Right atrium auricular region (tissue), 2 donors: ENCODE measurements at regions not wholly inside any gene's neighbourhood (a gene's known extent, or its start where the extent isn't known, plus 50 kb on each side); places are given as distances from the start of the nearest gene placed in this dataset.

ENCODE experiments used
- DNase-seq: peaks from one replicate; pipeline ENCODE4 v3.0.0-alpha.2; 2019; ENCODE audit warnings: low spot score
- H3K27ac ChIP-seq, 2 donors: fragments of 200-600 bp; sonication (generic); 1 replicate in 1 of 2; 2 replicates in 1 of 2; pipeline ENCODE4 v1.5.1; 2016 to 2019
- H3K27me3 ChIP-seq, 2 donors: fragments of 200-600 bp; sonication (generic); one replicate each; pipeline versions ENCODE4 v1.5.1 to v1.6.0; 2017 to 2019
- H3K36me3 ChIP-seq: fragments of 200-600 bp; sonication (generic); one replicate; pipeline ENCODE4 v1.5.1; 2016
- H3K4me1 ChIP-seq, 2 donors: fragments of 200-600 bp; sonication (generic); one replicate each; pipeline versions ENCODE4 v1.5.1 to v1.6.0; 2017 to 2019
- H3K4me3 ChIP-seq, 2 donors: fragments of 200-600 bp; sonication (generic); 1 replicate in 1 of 2; 2 replicates in 1 of 2; pipeline ENCODE4 v1.5.1; 2017 to 2019; ENCODE audit warnings: mild to moderate bottlenecking in 1 of 2, moderate library complexity in 1 of 2
- H3K9me3 ChIP-seq, 2 donors: fragments of 200-600 bp; sonication (generic); one replicate each; pipeline ENCODE4 v1.5.1; 2019
- TF ChIP-seq, protein P1 (sequence below), 2 donors: fragments of 200-600 bp; sonication (generic); IDR thresholded peaks; one replicate each; pipeline ENCODE4 v1.5.1; 2019; ENCODE audit warnings: antibody characterized with exemption in 2 of 2

- no peak for DNase-seq
- Histone ChIP-seq H3K4me3 (no peak overlapping the region), H3K9me3 (no peaks in the 10 kb centered on the region), H3K27me3 (no peaks in the 10 kb centered on the region), H3K4me1 (no peaks in the 10 kb centered on the region), H3K27ac (no peak overlapping the region), H3K36me3 (no peaks in the 10 kb centered on the region)
- TF ChIP-seq, protein P1, sequence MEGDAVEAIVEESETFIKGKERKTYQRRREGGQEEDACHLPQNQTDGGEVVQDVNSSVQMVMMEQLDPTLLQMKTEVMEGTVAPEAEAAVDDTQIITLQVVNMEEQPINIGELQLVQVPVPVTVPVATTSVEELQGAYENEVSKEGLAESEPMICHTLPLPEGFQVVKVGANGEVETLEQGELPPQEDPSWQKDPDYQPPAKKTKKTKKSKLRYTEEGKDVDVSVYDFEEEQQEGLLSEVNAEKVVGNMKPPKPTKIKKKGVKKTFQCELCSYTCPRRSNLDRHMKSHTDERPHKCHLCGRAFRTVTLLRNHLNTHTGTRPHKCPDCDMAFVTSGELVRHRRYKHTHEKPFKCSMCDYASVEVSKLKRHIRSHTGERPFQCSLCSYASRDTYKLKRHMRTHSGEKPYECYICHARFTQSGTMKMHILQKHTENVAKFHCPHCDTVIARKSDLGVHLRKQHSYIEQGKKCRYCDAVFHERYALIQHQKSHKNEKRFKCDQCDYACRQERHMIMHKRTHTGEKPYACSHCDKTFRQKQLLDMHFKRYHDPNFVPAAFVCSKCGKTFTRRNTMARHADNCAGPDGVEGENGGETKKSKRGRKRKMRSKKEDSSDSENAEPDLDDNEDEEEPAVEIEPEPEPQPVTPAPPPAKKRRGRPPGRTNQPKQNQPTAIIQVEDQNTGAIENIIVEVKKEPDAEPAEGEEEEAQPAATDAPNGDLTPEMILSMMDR (IDR thresholded peaks at IDR 0.05): peak in 1 of 2 donors; percentile 52
Measured at GRCh38 chr5:60287174-60287771, 393.7 kb upstream of the PDE4D start.

- no peak for DNase-seq
- no peaks in the 10 kb centered on the region for H3K36me3 ChIP-seq
- H3K27me3 ChIP-seq: no peaks in the 10 kb centered on the region
- no peak overlapping the region for H3K27ac ChIP-seq
- TF ChIP-seq, protein P1 (IDR thresholded peaks at IDR 0.05): no peak
- no peak overlapping the region for H3K4me3 ChIP-seq
- H3K9me3 ChIP-seq: no peaks in the 10 kb centered on the region
- no peaks in the 10 kb centered on the region for H3K4me1 ChIP-seq
Measured at GRCh38 chr5:60285910-60286309, 392.4 kb upstream of the PDE4D start.

DNA sequence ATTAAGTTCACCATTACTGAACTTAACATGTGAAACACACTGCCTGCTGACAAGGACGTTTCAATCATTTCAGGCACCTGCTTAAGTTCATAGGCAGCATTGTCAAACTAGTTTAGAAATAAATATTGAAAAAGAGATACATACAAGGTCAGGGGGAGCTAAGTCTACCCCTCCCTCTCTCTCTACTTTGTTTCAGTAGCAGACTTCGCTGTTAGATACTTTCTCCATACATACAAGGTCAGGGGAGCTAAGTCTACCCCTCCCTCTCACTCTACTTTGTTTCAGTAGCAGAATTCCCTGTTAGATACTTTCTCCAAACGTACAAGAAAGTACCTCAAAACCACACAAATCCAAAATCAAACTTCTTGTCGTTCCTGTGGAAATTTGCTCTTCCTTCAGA is 387.4 kb upstream of the PDE4D start:
- H3K27ac ChIP-seq: no peak overlapping the region
- no peaks in the 10 kb centered on the region for H3K27me3 ChIP-seq
- H3K9me3 ChIP-seq: no peaks in the 10 kb centered on the region
- H3K4me1 ChIP-seq: no peaks in the 10 kb centered on the region
- no peak for DNase-seq
- TF ChIP-seq, protein P1 (IDR thresholded peaks at IDR 0.05): no peak
- H3K4me3 ChIP-seq: no peak overlapping the region
- H3K36me3 ChIP-seq: no peaks in the 10 kb centered on the region

DNA sequence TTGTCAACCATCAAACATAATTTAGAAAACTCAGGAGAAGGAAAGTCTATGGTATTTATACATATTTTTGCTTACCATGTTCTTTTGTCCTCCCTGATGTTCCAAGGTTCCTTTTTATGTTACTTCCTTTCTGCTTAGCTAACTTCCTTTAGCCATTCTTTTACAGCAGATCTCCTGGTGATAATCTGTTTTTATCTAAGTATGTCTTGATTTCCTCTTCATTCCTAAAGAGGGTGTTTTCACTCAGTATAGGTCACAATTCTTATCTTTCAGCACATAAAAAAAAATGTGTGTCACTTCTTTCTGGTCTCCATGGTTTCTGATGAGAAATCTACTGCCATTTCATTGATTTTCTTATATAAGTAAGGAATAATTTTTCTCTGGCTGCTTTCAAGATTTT is 384.4 kb upstream of the PDE4D start:
- no peaks in the 10 kb centered on the region for H3K9me3 ChIP-seq
- H3K27me3 ChIP-seq: no peaks in the 10 kb centered on the region
- peak overlapping the region in 1 of 2 donors; percentile 18 for H3K27ac ChIP-seq
- H3K36me3 ChIP-seq: no peaks in the 10 kb centered on the region
- H3K4me1 ChIP-seq: no peaks in the 10 kb centered on the region
- TF ChIP-seq, protein P1 (IDR thresholded peaks at IDR 0.05): no peak
- DNase-seq: no peak
- H3K4me3 ChIP-seq: no peak overlapping the region

- TF ChIP-seq, protein P1 (IDR thresholded peaks at IDR 0.05): no peak
- no peak overlapping the region for H3K27ac ChIP-seq
- no peaks in the 10 kb centered on the region for H3K36me3 ChIP-seq
- no peak overlapping the region for H3K4me3 ChIP-seq
- H3K27me3 ChIP-seq: no peaks in the 10 kb centered on the region
- H3K4me1 ChIP-seq: no peaks in the 10 kb centered on the region
- H3K9me3 ChIP-seq: no peaks in the 10 kb centered on the region
- DNase-seq: no peak
Measured at GRCh38 chr5:60274747-60275146, 381.2 kb upstream of the PDE4D start.

- Histone ChIP-seq H3K27me3 (no peaks in the 10 kb centered on the region), H3K27ac (no peak overlapping the region), H3K9me3 (no peaks in the 10 kb centered on the region), H3K36me3 (no peaks in the 10 kb centered on the region), H3K4me3 (no peak overlapping the region), H3K4me1 (no peaks in the 10 kb centered on the region)
- no peak for DNase-seq
- TF ChIP-seq, protein P1 (IDR thresholded peaks at IDR 0.05): no peak
Measured at GRCh38 chr5:60271517-60271916, 378.0 kb upstream of the PDE4D start.
